Esophagus mucosa (tissue), 1 donor: ENCODE measurements at regions not wholly inside any gene's neighbourhood (a gene's known extent, or its start where the extent isn't known, plus 50 kb on each side); places are given as distances from the start of the nearest gene placed in this dataset.

Experiments used
- ATAC-seq: fragments of 200-7000 bp; cut with Tn5 transposase; one replicate; pipeline ENCODE4 v1.9.1; 2020
- donor health status: DM: yes; HTN: yes; CAD: no.

DNA sequence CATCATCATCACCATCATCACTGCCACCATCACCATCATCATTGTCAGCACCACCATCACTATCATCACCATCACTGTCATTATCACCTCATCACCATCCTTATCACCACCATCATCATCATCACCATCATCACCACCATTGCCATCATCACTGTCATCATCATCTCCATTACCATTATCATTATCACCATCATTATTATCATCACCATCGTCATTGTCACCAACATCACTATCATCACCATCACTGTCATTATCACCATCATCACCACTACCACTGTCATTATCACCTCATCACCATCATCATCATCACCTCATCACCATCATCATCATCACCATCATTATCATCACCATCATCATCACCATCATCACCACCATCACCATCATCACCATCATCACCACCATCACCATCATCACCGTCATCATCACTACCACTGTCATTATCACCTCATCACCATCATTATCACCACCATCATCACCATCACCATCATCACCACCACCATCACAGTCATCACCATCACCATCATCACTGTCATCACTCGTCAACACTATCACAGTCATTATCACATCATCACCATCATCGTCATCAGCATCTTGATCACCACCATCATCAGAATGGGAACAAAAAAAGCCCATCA is 191.1 kb downstream of the TTLL2 start:
- ATAC-seq = no peak

- ATAC-seq = no peak
Measured at GRCh38 chr6:167517254-167517916, 192.5 kb downstream of the TTLL2 start.

- no peak for ATAC-seq
Measured at GRCh38 chr6:167523426-167523825, 198.5 kb downstream of the TTLL2 start.

DNA sequence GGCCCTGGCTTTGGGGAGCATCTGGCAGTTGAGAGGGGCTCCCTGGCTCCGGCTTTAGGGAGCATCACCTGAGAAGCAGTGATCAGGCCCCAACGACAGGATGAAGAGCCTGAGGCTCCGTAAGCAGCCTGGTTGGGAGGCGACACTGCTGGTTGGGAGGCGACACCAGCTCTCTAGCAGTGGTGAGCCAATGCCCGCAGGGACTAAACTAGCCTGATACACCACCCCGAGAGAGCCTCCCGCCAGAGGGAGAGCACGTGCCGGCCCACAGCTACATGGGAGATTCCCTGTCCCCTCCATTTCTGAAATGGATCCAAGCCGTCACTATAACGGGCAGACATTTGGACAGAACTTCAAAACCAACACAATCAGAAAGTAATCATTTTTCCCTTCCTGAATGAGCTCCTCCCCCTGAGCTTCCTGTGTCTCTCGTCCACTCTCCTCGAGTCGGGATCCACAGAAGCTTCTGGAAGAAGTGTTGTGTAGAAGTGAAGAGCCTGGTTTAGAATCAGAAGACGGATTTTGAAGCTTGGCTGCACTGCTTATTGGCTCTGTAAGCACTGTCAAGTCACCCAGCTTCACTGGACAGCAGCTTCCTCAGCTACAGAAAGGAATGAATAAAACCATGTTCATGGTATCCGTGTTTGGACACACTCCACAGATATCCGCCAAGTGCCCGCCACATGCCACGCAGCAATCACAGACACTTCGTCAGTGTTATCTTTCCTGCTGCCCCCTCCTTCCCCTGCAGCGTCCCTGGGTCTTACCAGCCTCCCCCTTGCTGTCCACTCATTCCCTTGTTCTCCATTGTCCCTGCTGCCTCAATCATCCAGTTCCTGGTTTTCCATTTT is 199.6 kb downstream of the TTLL2 start:
- ATAC-seq = no peak

DNA sequence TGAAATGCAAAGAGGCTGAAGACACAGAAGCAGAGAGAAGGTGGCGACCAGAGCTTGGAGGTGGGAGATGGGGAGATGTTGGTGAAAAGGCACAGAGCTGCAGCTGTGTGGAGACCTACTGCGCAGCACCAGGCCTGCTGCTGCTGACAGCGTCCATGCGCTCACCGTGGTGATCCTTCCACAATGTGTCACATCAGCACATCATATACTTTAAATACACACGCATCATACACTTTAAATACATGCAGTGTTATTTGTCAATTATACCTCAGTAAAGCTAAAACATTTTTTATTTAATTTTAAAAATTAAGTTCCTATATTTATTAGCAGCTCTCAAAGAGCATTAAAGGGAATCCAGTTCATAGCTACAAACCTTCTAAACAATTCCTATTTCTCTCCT is 200.9 kb downstream of the TTLL2 start:
- ATAC-seq = no peak

DNA sequence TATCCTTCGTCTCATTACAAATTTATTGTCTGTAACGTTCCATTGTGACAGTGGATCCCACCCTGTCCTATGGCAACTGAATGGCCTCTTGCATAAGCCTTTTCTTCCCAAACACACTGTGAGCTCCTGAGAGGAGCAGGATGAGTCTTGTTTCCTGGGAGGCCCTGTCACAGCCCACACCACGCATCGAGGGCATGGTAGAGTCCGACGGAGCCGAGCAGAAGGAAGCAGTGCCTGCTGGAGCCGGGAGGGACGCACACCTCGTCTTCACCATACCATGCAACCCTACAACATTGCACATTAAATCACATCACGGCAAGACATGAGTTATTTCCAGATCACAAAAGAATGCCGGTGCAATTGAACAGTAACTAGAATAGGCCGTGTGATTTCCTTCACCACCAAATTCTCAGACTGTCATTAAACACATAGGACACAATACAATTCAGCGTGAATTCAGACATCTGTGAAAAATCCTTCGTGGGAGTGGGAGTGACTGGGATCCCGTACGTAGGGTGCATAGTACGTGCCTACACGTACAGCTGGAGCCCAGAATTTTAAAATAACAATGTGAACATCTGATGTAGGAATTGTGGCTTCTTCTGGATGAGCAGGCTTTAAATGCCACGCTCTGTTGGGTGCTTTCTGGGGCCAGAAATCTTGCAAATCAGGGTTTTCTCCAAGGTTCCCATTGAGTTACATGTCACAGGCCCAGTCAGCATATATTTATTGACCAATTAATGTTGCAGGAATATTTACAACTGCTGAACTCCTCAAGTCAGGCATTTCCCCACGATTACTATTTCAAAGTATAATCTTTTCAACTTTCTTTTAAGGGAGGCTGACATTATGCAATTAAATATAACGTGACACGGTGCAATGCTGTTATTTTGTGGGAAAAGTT is 201.8 kb downstream of the TTLL2 start:
- ATAC-seq = no peak

- no peak for ATAC-seq
Measured at GRCh38 chr6:167528239-167528638, 203.4 kb downstream of the TTLL2 start.

DNA sequence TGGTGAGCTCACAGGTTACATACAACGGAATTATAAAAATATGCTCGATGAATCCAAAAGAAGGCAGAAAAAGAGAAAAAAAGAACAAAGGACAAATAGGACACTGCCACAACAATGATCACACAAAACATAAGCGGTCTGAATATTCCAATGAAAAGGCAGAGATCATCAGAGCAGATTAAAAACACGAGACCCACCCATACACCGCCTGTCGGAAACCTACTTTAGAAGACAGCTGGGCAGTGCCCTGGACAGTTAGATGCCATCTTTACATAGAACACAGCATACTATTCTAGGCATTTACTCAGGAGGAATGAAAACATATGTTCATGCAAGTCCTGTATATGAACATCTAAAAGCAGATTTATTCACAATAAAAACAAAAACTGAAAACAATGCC is 204.1 kb downstream of the TTLL2 start:
- no peak for ATAC-seq

GRCh38 chr6:167529444-167530335 is 204.8 kb downstream of the TTLL2 start:
- ATAC-seq = no peak

GRCh38 chr6:167530951-167531350 is 206.1 kb downstream of the TTLL2 start:
- no peak for ATAC-seq

GRCh38 chr6:167532410-167533288 is 207.8 kb downstream of the TTLL2 start:
- ATAC-seq = no peak

- ATAC-seq = no peak
Measured at GRCh38 chr6:167533851-167534250, 209.0 kb downstream of the TTLL2 start.

- no peak for ATAC-seq
Measured at GRCh38 chr6:167537816-167538215, 212.9 kb downstream of the TTLL2 start.

- ATAC-seq = no peak
Measured at GRCh38 chr6:167538746-167539145, 213.9 kb downstream of the TTLL2 start.

- ATAC-seq = no peak
Measured at GRCh38 chr6:167540796-167541195, 215.9 kb downstream of the TTLL2 start.

DNA sequence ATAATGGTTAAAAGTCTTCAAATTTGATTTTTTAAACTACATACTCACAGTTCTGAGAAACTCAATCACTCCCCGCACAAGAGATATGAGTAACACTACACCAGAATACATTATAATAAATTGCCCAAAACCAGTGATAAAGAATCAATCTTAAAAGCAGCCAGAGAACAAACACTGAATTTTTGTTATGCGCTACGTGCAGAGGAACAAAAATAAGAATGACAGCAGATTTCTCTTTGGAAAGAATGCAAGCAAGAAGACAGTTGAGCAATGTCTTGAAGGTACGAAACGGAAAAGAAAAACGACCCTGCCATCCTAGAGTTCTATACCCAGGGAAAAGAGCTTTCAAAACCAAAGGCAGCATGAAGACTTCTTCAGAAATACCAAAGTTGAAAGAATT is 216.7 kb downstream of the TTLL2 start:
- no peak for ATAC-seq

DNA sequence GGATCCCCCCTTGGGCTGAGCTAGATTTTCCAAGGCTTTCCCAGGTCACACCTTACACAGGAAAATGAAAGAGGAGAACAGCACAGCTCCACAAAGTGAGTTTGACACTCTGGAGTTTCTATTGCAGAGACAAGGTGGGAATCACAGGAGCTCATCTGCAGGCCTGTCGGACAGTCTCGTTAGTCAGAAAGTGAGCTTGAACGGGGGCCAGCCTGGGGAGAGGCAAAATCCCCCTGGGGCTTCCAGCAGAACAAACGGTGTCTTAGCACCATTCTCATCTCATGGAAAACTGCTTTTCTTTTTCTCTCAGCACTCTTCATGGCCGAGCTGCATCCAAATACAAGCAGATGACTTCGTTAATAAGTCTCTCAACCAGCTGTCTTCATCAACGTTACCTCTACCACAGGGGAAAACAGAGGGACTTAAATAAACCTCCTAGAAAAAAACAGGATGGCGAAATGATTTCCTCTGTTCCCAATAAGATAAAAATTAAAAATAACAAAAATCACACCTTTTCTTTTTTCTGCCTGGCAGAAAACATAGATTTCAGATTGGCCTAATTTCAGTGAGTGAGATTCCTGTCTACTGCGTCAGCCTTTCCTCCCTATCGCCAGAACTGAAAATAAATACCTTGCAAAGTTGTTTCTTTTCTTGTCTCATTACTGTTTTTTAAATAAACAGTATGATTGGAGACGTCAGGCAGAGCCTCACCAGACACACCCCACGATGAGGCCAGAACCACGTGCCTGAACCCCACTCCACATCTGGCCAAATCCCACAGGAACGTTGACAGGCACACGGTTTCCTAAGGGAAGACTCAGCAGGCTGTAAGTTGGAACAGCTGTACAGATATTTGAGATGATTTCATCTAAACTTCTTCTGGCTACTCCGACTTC is 219.0 kb downstream of the TTLL2 start:
- ATAC-seq = no peak

DNA sequence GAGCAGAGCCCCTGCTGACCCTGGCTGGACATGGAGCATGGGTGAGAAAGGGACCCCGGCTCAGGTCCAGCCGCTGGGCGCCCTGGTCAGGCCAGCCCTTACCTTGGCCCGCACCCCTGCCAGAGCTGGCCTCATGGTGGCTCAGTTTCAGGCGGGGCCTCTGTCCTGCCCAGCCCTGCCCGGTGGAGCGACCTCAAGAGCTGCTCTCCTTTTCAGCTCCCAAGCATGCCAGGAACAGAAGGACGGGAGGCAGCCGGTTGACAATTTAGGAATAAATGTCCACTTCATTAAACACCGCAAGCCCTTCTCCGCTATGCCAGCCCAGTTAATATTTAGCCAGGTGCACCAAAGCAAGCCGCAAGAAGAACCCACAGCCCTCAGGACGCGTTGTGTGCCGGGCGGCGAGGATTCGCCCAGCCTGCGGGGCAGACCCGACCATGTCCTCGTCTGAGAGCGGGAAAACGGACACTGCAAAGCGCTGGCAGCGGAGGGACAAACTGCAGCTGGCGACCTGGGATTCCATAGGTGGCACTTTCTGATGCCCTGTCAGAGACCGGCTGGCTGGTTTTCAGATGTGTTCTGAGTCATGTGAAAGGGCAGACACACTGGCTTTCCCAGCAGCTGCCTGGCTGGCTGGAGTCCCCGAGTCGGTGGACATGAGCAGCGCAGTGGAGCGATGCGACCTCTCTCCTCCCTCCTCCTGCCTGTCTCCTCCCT is 221.9 kb downstream of the TTLL2 start:
- ATAC-seq = no peak

DNA sequence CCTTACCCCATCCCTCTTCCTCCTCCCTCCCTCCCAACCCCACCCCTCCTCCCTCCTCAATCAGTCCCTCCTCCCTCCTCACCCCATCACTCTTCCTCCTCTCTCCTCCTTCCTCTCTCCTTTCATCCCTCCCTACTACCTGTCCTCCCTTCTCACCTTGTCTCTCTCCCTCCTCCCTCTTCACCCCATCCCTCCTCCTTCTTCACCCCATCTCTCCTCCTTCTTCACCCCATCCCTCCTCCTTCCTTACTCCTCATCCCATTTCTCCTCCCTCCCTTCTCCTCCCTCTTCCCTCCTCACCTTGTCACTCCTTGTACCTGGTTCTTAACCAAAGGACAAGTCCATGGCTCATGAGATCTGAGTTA is 222.4 kb downstream of the TTLL2 start:
- ATAC-seq = no peak
